Fibroblast of mammary gland (primary cell): ENCODE measurements at regions not wholly inside any gene's neighbourhood (a gene's known extent, or its start where the extent isn't known, plus 50 kb on each side); places are given as distances from the start of the nearest gene placed in this dataset.

Experiments
- DNase-seq: peaks from one replicate; pipeline ENCODE4 v3.0.0-alpha.2; 2010; ENCODE audit warnings: low read depth
- H3K4me3 ChIP-seq: 2 replicates; pipeline ENCODE4 v1.5.1; 2011; ENCODE audit warnings: low read depth, mild to moderate bottlenecking, low read length, moderate library complexity; ENCODE audit not compliant: control insufficient read depth
- CTCF ChIP-seq: conservative IDR thresholded peaks from 2 replicates; pipeline ENCODE4 v1.5.1; 2011; ENCODE audit warnings: low read depth, low read length, inconsistent platforms; ENCODE audit not compliant: control insufficient read depth, insufficient read depth

DNA sequence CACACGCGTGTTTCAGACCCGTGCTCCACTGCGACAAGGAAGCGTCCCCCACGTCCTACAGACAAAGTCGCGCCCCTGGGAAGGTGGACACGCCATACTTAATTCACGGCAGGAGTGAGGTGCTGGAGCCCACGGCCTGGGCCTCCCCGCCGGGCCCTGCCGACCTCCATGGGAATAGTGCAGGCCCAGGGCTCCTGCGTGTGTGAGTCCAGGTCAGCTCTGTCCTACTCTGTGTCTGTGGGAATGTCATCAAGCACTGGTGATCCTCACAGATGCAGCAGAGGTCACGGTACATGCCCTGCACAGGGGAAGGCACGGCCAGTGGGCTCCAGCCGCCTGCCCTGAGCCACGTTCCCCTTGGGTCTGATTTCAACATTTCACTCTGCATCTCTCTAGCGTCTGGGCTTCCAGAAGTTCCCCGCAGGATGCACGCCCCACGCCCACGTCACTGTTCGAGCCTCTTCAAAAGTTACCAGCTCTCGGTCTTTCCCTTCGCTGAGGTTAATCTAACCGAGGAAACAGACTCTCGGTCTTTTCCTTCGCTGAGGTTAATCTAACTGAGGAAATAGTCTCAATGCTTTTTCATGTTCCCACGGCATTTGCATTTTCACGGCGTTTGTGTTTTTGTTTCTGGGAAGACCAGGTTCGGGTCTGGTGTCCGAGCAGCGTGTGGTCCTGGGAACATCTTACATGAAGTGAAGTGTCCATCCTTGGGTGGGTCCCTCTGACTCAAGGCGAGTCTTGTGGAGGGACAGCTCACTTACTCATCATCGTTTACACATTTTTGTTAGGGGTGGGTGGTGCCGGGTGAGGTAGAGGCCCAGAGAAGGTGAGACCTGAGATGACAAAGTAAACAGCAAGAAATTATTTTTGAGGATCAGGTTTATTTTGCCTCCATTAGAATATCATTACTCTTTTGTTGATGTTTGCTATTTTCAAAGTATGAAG is 157.3 kb upstream of the ALKAL2 start:
- H3K4me3 ChIP-seq = no peak overlapping the region
- DNase-seq = no peak
- TF ChIP-seq CTCF = no peak

GRCh38 chr2:443741-444140 is 155.8 kb upstream of the ALKAL2 start:
- DNase-seq = no peak
- no peak for TF ChIP-seq CTCF
- H3K4me3 ChIP-seq = no peak overlapping the region

- no peak for DNase-seq
- no peak for TF ChIP-seq CTCF
- no peak overlapping the region for H3K4me3 ChIP-seq
These were observed 155.3 kb upstream of the ALKAL2 start for GRCh38 chr2:443216-443615.

DNA sequence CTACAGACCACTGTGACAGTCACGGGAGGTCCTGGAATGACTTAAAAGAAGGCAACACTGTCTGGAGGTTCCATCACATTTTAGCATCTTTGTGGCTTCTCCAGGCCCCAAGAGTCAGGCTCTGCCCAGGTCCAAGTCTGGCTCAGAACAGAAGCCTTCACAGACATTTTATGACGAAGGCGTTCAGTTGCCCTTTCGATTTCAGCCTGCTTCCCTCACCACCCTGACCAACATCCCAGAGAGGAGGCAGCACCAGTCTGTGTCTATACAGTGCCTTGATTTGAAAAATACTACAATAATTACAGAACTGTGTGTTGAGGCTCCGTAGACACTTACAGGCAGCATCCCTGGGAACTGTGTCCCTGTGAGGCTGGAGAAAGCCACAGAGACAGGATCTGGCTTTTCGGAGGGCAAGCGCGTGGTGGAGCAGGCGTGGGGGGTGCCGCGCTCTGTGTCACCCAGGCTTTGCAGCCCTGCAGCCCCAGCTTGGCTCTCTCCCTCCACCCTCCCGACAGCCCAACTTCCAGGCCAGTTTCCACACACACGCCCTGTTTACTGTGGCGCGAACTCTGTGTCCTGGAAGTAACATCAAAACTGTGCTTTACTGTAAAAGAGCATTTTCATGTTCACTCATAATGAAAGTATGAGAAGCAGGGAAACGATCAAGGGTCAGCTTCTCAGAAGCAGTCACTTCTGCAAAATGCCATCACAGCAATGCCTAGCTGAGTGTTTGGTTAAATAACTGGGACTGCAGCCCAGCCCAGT is 153.5 kb upstream of the ALKAL2 start:
- no peak overlapping the region for H3K4me3 ChIP-seq
- TF ChIP-seq CTCF = no peak
- DNase-seq = no peak

- no peak for DNase-seq
- TF ChIP-seq CTCF = no peak
- no peak overlapping the region for H3K4me3 ChIP-seq
These were observed 152.5 kb upstream of the ALKAL2 start for GRCh38 chr2:440403-440740.

DNA sequence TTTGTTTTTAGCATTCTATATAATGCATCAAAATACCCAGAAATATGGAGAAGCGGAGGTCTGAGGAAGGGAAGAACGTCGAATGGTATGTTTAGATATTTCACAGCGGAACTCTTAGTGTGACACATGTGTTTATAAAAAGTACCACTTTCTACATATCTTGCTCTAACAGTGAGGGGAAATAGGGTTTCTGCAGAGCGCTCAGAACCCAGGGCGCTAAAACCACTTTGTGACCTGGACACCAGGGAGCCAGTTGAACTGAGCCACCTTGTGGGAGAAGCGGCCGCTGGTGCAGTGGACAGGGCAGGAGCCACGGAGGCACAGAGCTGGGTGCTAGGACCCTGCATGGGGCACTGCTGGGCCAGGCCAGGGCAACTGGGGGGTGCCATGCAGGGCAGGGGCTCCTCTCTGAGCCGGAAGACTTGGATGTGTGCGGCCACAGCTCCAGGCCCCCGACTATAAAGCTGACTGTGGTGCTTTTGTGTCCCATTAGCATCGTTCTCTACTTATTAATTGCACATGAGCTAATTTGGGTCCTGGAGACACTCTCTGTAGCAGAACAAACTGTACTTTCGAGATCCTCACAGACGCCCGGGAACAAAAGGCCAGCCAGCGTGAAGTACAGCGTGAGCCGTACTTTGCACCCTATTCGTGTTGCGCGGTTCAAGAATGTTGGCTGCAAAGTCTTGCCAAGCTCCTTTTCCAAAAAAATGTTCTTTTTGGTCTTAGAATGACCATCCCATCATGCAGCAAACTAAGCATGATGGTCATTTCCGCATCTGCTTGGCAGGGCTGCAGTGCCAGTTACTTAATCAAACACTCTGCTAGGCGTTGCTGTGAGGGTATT is 151.9 kb upstream of the ALKAL2 start:
- DNase-seq = no peak
- TF ChIP-seq CTCF = no peak
- no peak overlapping the region for H3K4me3 ChIP-seq
